ENCODE measurements at regions not wholly inside any gene's neighbourhood (a gene's known extent, or its start where the extent isn't known, plus 50 kb on each side); places are given as distances from the start of the nearest gene placed in this dataset.

GRCh38 chr20:47849596-47849995 is 64.3 kb upstream of the SULF2 start:
- TF ChIP-seq CTCF (IDR thresholded peaks at IDR 0.05; ENCODE audit: borderline replicate concordance, extremely low read depth, low read length, poor library complexity, severe bottlenecking) (no peak), EZH2 (IDR thresholded peaks at IDR 0.05; ENCODE audit: borderline replicate concordance, low read depth, low read length, severe bottlenecking) (no peak)
